Esophagus muscularis mucosa (tissue), 3 donors: ENCODE measurements at regions not wholly inside any gene's neighbourhood (a gene's known extent, or its start where the extent isn't known, plus 50 kb on each side); places are given as distances from the start of the nearest gene placed in this dataset.

Source experiments
- CTCF ChIP-seq, 3 experiments: fragments of 200-600 bp in 2 of 3; fragments of 450-650 bp in 1 of 3; sonication (generic) in 2 of 3; IDR thresholded peaks; one replicate each; pipeline ENCODE4 v1.5.1; 2017 to 2019; ENCODE audit warnings: antibody characterized with exemption in 3 of 3, mild to moderate bottlenecking in 2 of 3, moderate library complexity in 1 of 3
- POLR2AphosphoS5 ChIP-seq, 2 donors: sonication (generic); formaldehyde crosslinking; IDR thresholded peaks; one replicate each; pipeline ENCODE4 v1.6.1; 2017; ENCODE audit warnings: antibody characterized with exemption in 2 of 2

- TF ChIP-seq POLR2AphosphoS5 (IDR thresholded peaks at IDR 0.05) (no peak), CTCF (IDR thresholded peaks at IDR 0.05) (no peak)
Measured at GRCh38 chr2:20931346-20931745, 108.4 kb upstream of the LDAH start.
